A549 (cell line): ENCODE measurements at regions not wholly inside any gene's neighbourhood (a gene's known extent, or its start where the extent isn't known, plus 50 kb on each side); places are given as distances from the start of the nearest gene placed in this dataset.

Experiments
- ATAC-seq, 2 experiments: fragments of 200-7000 bp in 1 of 2; fragments of >200 bp in 1 of 2; cut with Nextera tagmentation in 1 of 2; cut with Tn5 transposase in 1 of 2; 3 replicates each; pipeline versions ENCODE4 v1.8.0 to v1.9.1; 2018 to 2020; ENCODE audit warnings: mild to moderate bottlenecking in 1 of 2, moderate library complexity in 1 of 2
- CTCF ChIA-PET: fragments of 300-600 bp; sonication (Branson Sonifier 250); formaldehyde crosslinking; extraction: SDS; loops from one replicate; lab custom pipeline; 2021; ENCODE audit warnings: antibody characterized with exemption, inconsistent platforms; lab: Yijun Ruan, JAX
- POLR2A ChIA-PET: fragments of 350-600 bp; formaldehyde crosslinking; extraction: SDS; loops from one replicate; lab custom pipeline; 2021; ENCODE audit warnings: antibody characterized with exemption, inconsistent platforms; lab: Yijun Ruan, JAX
- DNase-seq, 2 experiments: peaks; one replicate each; pipeline versions ENCODE4 v3.0.0 to v3.0.0-alpha.2; 2011 to 2016; ENCODE audit warnings: low read depth in 1 of 2, low spot score in 1 of 2
- FAIRE-seq: peaks from 2 replicates; lab custom pipeline; 2011; peaks lifted over from hg19 to GRCh38; lab: Jason Lieb, UNC
- H3K27ac ChIP-seq, 2 experiments: fragments of >200 bp; sonication (Bioruptor Twin); formaldehyde crosslinking; 3 replicates each; pipeline ENCODE4 v1.5.1; 2016 to 2017
- H3K4me1 ChIP-seq: fragments of >200 bp; sonication (Bioruptor Twin); formaldehyde crosslinking; 3 replicates; pipeline ENCODE4 v1.6.1; 2016
- H3K4me2 ChIP-seq: fragments of >200 bp; sonication (Bioruptor Twin); formaldehyde crosslinking; 3 replicates; pipeline ENCODE4 v1.6.1; 2016
- H3K4me3 ChIP-seq: fragments of >200 bp; sonication (Bioruptor Twin); formaldehyde crosslinking; 3 replicates; pipeline ENCODE4 v1.5.1; 2016
- H3K9me3 ChIP-seq: fragments of >200 bp; sonication (Bioruptor Twin); formaldehyde crosslinking; 3 replicates; pipeline ENCODE4 v1.6.1; 2016
- BHLHE40 ChIP-seq: IDR thresholded peaks from 2 replicates; pipeline ENCODE4 v1.6.1; 2012; ENCODE audit warnings: low read depth, low read length, inconsistent platforms
- CBX2 ChIP-seq: fragments of 200-600 bp; sonication (generic); IDR thresholded peaks from 2 replicates; pipeline ENCODE4 v1.6.1; 2016; ENCODE audit warnings: low read depth, mild to moderate bottlenecking, borderline replicate concordance
- CEBPB ChIP-seq, 2 experiments: fragments of >200 bp in 1 of 2; sonication (Bioruptor Twin) in 1 of 2; formaldehyde crosslinking in 1 of 2; IDR thresholded peaks; 2 replicates each; pipeline ENCODE4 v1.6.1; 2012 to 2016
- CHD2 ChIP-seq: fragments of 150-350 bp; IDR thresholded peaks from 2 replicates; pipeline ENCODE4 v1.6.1; 2014; ENCODE audit warnings: low read length; ENCODE audit not compliant: partially characterized antibody
- CTCF ChIP-seq: fragments of >200 bp; sonication (Bioruptor Twin); formaldehyde crosslinking; IDR thresholded peaks from 3 replicates; pipeline ENCODE4 v1.5.1; 2016
- EHMT2 ChIP-seq: fragments of 200-600 bp; sonication (generic); IDR thresholded peaks from 2 replicates; pipeline ENCODE4 v1.6.1; 2016; ENCODE audit warnings: antibody characterized with exemption, low read depth, mild to moderate bottlenecking, moderate library complexity
- EP300 ChIP-seq, 2 experiments: fragments of >200 bp; sonication (Bioruptor Twin); formaldehyde crosslinking; IDR thresholded peaks; 2 replicates in 1 of 2; 3 replicates in 1 of 2; pipeline ENCODE4 v1.6.1; 2016 to 2017
- FOSB ChIP-seq: fragments of 250-450 bp; sonication (Bioruptor Pico); IDR thresholded peaks from 2 replicates; pipeline ENCODE4 v1.5.0; 2020; ENCODE audit warnings: mild to moderate bottlenecking, moderate library complexity
- FOXS1 ChIP-seq: fragments of 250-450 bp; sonication (Bioruptor Pico); IDR thresholded peaks from 2 replicates; pipeline ENCODE4 v1.5.0; 2020; ENCODE audit warnings: mild to moderate bottlenecking, moderate library complexity
- HOXB13 ChIP-seq: fragments of 250-450 bp; sonication (Bioruptor Pico); IDR thresholded peaks from 2 replicates; pipeline ENCODE4 v1.5.0; 2020; ENCODE audit warnings: low read depth, mild to moderate bottlenecking, moderate library complexity
- HOXB5 ChIP-seq: fragments of 250-450 bp; sonication (Bioruptor Pico); IDR thresholded peaks from 2 replicates; pipeline ENCODE4 v1.5.0; 2020; ENCODE audit warnings: mild to moderate bottlenecking, moderate library complexity
- JUN ChIP-seq, 2 experiments: fragments of >200 bp; sonication (Bioruptor Twin); formaldehyde crosslinking; IDR thresholded peaks; 2 replicates in 1 of 2; 3 replicates in 1 of 2; pipeline ENCODE4 v1.6.1; 2016 to 2017
- KDM5A ChIP-seq: fragments of 200-600 bp; sonication (generic); IDR thresholded peaks from 2 replicates; pipeline ENCODE4 v1.6.1; 2016; ENCODE audit warnings: antibody characterized with exemption, mild to moderate bottlenecking
- NPAS2 ChIP-seq: fragments of 250-450 bp; sonication (Bioruptor Pico); IDR thresholded peaks from 2 replicates; pipeline ENCODE4 v1.8.0; 2022; ENCODE audit warnings: mild to moderate bottlenecking, moderate library complexity, borderline replicate concordance
- NR3C1 ChIP-seq: fragments of >200 bp; sonication (Bioruptor Twin); formaldehyde crosslinking; IDR thresholded peaks from 3 replicates; pipeline ENCODE4 v1.6.1; 2017
- PHF8 ChIP-seq: fragments of 200-600 bp; sonication (generic); IDR thresholded peaks from 2 replicates; pipeline ENCODE4 v1.6.1; 2016; ENCODE audit warnings: low read depth, mild to moderate bottlenecking, antibody characterized with exemption, moderate library complexity, borderline replicate concordance
- RAD21 ChIP-seq, 2 experiments: fragments of >200 bp in 1 of 2; sonication (Bioruptor Twin) in 1 of 2; formaldehyde crosslinking in 1 of 2; IDR thresholded peaks in 1 of 2; conservative IDR thresholded peaks in 1 of 2; 2 replicates in 1 of 2; 3 replicates in 1 of 2; pipeline ENCODE4 v1.6.1; 2012 to 2018; ENCODE audit warnings: inconsistent platforms in 1 of 2
- SREBF2 ChIP-seq: fragments of 450-650 bp; IDR thresholded peaks from 2 replicates; pipeline ENCODE4 v1.6.1; 2014; ENCODE audit warnings: mild to moderate bottlenecking, moderate library complexity
- ZSCAN20 ChIP-seq: fragments of 250-450 bp; sonication (Bioruptor Pico); IDR thresholded peaks from 2 replicates; pipeline ENCODE4 v1.8.0; 2022; ENCODE audit warnings: mild to moderate bottlenecking, moderate library complexity
- WGBS: methylation state at CpG from one replicate; pipeline ENCODE4 v1.1.6; 2017; ENCODE audit errors: missing lambda C conversion rate; 5-methylcytosine and 5-hydroxymethylcytosine counted together

DNA sequence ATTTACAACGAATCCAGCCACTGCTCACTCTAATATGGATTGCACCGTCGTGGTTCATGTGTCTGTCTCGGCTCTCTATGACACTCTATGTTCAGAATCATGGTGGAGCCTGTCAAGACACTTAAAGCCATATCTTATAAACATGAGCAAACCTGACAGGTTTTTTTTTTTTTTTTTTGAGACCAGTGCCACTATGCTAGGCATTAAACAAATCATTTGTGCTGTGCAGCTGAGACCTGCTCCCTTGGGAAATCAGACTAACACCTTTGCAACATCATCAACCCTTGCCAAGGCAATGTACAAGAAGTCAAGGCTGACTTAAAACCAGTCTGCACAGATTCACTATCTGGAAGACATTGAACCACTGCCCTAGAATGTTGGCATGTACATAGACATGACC lies 181.2 kb upstream of the ANK3 start:
- no peak overlapping the region for H3K4me3 ChIP-seq
- ChIA-PET CTCF (no interaction called here), POLR2A (interaction anchor here (0.7 kb wide), 1 partner anchor 599 kb away, joined by 4 read pairs; no protein-coding TSS in a partner anchor)
- no peak for FAIRE-seq
- no peak overlapping the region for H3K4me2 ChIP-seq
- no peak for DNase-seq
- no peak overlapping the region for H3K27ac ChIP-seq
- 52% methylated on average over 4 of the region's 4 CpGs for WGBS
- H3K9me3 ChIP-seq, result no peaks in the 10 kb centered on the region
- TF ChIP-seq HOXB5 (no peak), EP300 (IDR thresholded peaks at IDR 0.05) (no peak), NPAS2 (no peak), FOXS1 (CRISPR knock-in tag) (no peak), EHMT2 (no peak)
- no peaks in the 10 kb centered on the region for H3K4me1 ChIP-seq
- ATAC-seq, result no peak

DNA sequence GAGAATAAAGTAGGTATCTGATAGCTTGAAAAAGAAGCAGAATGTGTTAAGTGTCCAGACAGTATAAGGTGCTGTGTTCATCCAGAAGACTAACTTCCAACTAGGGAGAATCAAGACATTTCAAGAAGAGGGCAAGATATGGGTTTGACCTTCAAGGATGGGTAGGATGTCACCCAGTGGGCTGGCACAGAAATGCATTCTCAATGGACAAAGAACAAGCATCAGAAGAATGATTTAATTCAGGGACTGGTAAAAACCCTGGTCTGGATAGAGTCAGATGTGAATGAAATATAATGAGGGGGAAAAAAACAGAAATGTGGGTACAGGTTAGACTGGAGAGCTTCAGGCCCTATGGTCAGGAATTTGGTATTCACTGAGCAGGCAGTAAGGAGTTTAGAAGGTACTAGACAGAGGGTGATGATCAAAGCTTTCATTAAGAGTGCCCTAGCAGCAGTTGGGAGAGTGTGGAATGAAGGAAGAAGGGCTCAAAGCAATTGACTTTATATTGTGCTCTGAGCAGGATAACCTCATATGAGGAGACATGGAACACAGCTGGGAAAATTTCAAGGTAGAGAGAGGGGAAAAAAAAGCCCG lies 180.7 kb upstream of the ANK3 start:
- DNase-seq (no peak), ATAC-seq (no peak), FAIRE-seq (no peak)
- H3K4me2 ChIP-seq, result no peak overlapping the region
- ChIA-PET POLR2A (interaction anchor here (0.7 kb wide), 1 partner anchor 598 kb away, joined by 4 read pairs; no protein-coding TSS in a partner anchor), CTCF (no interaction called here)
- no peak overlapping the region for H3K4me3 ChIP-seq
- H3K9me3 ChIP-seq, result no peaks in the 10 kb centered on the region
- TF ChIP-seq JUN (IDR thresholded peaks at IDR 0.05), result no peak
- no peaks in the 10 kb centered on the region for H3K4me1 ChIP-seq
- WGBS, result 24% methylated on average over 1 of the region's 1 CpG
- no peak overlapping the region for H3K27ac ChIP-seq

DNA sequence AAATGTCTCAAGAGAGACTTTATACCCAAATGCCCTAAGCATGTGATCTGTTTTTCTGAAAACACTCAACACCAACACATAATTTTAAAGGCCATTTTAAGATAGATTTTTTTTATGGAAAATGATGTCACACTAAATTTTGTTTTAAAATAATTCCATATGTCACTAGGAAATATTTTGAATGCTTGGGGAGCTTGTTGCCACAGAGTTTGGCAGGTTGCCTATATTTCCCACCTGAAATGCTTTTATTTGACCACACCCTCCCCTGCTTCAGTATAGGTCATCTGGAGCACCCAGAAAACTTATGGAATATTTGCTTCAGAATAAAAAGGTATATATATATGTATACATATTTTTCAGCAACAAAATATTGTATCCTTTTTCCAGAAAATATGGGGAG lies 180.0 kb upstream of the ANK3 start:
- no peak overlapping the region for H3K4me3 ChIP-seq
- H3K4me2 ChIP-seq, result no peak overlapping the region
- FAIRE-seq (no peak), DNase-seq (no peak), ATAC-seq (no peak)
- TF ChIP-seq NR3C1 (no peak), FOSB (CRISPR knock-in tag) (no peak), KDM5A (no peak), HOXB13 (CRISPR knock-in tag) (no peak), CEBPB (IDR thresholded peaks at IDR 0.05) (no peak), CBX2 (no peak), RAD21 (conservative IDR thresholded peaks at IDR 0.05 in 1 of 2, IDR thresholded peaks at IDR 0.05 in 1 of 2) (no peak), BHLHE40 (no peak)
- peaks cover 5% of the 10 kb centered on the region; the same call in 1 of the 3 replicates for H3K9me3 ChIP-seq
- ChIA-PET CTCF (no interaction called here), POLR2A (no interaction called here)
- no peak overlapping the region for H3K27ac ChIP-seq
- H3K4me1 ChIP-seq, result no peaks in the 10 kb centered on the region

- no peak for TF ChIP-seq ZSCAN20 (CRISPR knock-in tag)
- TF ChIP-seq CHD2, result no peak
- TF ChIP-seq CTCF, result no peak
- no peak for TF ChIP-seq SREBF2
- TF ChIP-seq PHF8, result no peak
- peaks cover 5% of the 10 kb centered on the region; the same call in 1 of the 3 replicates for H3K9me3 ChIP-seq
- ATAC-seq (no peak), DNase-seq (no peak), FAIRE-seq (no peak)
- no peak overlapping the region for H3K4me2 ChIP-seq
- no peaks in the 10 kb centered on the region for H3K4me1 ChIP-seq
- ChIA-PET CTCF (interaction anchor here (1.0 to 1.6 kb wide), 3 partner anchors 12 to 51 kb away, joined by 3 to 4 read pairs (median 3); no protein-coding TSS in a partner anchor), POLR2A (no interaction called here)
- H3K4me3 ChIP-seq, result no peak overlapping the region
- no peak overlapping the region for H3K27ac ChIP-seq
These were observed 176.4 kb upstream of the ANK3 start for GRCh38 chr10:60566096-60566495.
